HepG2 (cell line): ENCODE measurements at regions not wholly inside any gene's neighbourhood (a gene's known extent, or its start where the extent isn't known, plus 50 kb on each side); places are given as distances from the start of the nearest gene placed in this dataset.

Experiments
- FOXK1 ChIP-seq: sonication (generic); formaldehyde crosslinking; IDR thresholded peaks from 2 replicates; pipeline ENCODE4 v1.4.0; 2020; ENCODE audit warnings: low read depth, missing genetic modification reagents, borderline replicate concordance
- TF ChIP-seq, protein P1 (sequence below): sonication (generic); formaldehyde crosslinking; IDR thresholded peaks from 2 replicates; pipeline ENCODE4 v1.9.0; 2021; ENCODE audit warnings: missing genetic modification reagents, mild to moderate bottlenecking, borderline replicate concordance
- TF ChIP-seq, protein P2 (sequence below), 2 experiments: fragments of 450-650 bp in 1 of 2; sonication (generic) in 1 of 2; formaldehyde crosslinking in 1 of 2; IDR thresholded peaks; 2 replicates each; pipeline versions ENCODE4 v1.6.1 to v1.8.0; 2016 to 2022; ENCODE audit warnings: antibody characterized with exemption in 1 of 2, mild to moderate bottlenecking in 1 of 2, missing genetic modification reagents in 1 of 2

DNA sequence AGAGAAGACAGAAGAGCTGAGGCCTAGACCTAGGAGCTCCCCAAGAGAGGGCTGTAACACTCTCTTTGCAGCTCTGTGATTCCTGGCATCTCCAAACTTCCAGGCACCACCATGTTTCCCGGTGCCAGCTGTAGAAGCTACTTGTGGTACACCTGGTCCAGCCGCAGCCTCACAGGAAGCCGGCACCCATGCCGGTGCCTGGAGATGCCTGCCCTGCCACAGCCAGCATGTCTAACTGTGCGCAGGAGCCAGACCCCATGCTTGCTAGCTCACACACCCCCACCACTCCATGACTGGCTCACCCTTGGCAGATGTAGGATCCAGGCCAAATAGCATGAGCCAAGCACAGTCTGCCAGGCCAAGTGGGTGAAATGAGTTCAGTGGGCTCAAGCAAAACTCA lies 211.7 kb upstream of the GNAI1 start (continued):
- TF ChIP-seq, protein P1, sequence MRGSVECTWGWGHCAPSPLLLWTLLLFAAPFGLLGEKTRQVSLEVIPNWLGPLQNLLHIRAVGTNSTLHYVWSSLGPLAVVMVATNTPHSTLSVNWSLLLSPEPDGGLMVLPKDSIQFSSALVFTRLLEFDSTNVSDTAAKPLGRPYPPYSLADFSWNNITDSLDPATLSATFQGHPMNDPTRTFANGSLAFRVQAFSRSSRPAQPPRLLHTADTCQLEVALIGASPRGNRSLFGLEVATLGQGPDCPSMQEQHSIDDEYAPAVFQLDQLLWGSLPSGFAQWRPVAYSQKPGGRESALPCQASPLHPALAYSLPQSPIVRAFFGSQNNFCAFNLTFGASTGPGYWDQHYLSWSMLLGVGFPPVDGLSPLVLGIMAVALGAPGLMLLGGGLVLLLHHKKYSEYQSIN (CRISPR knock-in tag), result no peak
- TF ChIP-seq, protein P2, sequence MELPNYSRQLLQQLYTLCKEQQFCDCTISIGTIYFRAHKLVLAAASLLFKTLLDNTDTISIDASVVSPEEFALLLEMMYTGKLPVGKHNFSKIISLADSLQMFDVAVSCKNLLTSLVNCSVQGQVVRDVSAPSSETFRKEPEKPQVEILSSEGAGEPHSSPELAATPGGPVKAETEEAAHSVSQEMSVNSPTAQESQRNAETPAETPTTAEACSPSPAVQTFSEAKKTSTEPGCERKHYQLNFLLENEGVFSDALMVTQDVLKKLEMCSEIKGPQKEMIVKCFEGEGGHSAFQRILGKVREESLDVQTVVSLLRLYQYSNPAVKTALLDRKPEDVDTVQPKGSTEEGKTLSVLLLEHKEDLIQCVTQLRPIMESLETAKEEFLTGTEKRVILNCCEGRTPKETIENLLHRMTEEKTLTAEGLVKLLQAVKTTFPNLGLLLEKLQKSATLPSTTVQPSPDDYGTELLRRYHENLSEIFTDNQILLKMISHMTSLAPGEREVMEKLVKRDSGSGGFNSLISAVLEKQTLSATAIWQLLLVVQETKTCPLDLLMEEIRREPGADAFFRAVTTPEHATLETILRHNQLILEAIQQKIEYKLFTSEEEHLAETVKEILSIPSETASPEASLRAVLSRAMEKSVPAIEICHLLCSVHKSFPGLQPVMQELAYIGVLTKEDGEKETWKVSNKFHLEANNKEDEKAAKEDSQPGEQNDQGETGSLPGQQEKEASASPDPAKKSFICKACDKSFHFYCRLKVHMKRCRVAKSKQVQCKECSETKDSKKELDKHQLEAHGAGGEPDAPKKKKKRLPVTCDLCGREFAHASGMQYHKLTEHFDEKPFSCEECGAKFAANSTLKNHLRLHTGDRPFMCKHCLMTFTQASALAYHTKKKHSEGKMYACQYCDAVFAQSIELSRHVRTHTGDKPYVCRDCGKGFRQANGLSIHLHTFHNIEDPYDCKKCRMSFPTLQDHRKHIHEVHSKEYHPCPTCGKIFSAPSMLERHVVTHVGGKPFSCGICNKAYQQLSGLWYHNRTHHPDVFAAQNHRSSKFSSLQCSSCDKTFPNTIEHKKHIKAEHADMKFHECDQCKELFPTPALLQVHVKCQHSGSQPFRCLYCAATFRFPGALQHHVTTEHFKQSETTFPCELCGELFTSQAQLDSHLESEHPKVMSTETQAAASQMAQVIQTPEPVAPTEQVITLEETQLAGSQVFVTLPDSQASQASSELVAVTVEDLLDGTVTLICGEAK (IDR thresholded peaks at IDR 0.05), result no peak
- TF ChIP-seq, protein P2 (CRISPR knock-in tag; IDR thresholded peaks at IDR 0.05), result no peak
- no peak for TF ChIP-seq FOXK1
